ENCODE measurements at regions not wholly inside any gene's neighbourhood (a gene's known extent, or its start where the extent isn't known, plus 50 kb on each side); places are given as distances from the start of the nearest gene placed in this dataset.

GRCh38 chr10:35946556-35946955 is 304.5 kb upstream of the FZD8 start:
- TF ChIP-seq CTCF (IDR thresholded peaks at IDR 0.05) (no peak), POLR2A (IDR thresholded peaks at IDR 0.05) (no peak)

All from lower leg skin (tissue), 3 donors.